SKM-1 (cell line): ENCODE measurements at regions not wholly inside any gene's neighbourhood (a gene's known extent, or its start where the extent isn't known, plus 50 kb on each side); places are given as distances from the start of the nearest gene placed in this dataset.

Source experiments
- DNase-seq: peaks from one replicate; lab custom pipeline; 2025; ENCODE audit not compliant: unreplicated experiment; lab: John Stamatoyannopoulos, UW

DNA sequence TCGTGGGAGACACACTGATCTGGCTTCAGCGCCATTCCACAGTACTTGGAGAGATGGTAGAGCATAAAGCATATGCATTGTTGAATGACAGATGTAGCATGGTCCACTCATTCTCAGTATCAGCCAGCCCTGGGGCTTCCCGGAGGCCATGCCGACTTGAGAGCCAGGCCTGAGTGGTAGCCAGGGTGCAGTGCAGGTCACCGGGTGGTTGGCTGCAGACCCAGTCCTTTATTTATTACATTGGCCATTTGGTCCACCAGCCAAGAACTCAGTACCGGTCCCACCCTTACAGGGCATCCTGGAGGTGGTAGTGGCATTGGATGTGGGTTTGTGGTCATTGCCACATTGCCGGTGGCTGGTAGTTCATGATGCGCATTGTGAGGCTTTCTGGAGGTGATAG is 121.6 kb upstream of the RTL1 start:
- DNase-seq: no peak

- DNase-seq: no peak
Measured at GRCh38 chr14:101025696-101026095, 122.2 kb upstream of the RTL1 start.

GRCh38 chr14:101026341-101026740 is 122.8 kb upstream of the RTL1 start:
- no peak for DNase-seq

GRCh38 chr14:101027291-101027690 is 123.8 kb upstream of the RTL1 start:
- DNase-seq: no peak

GRCh38 chr14:101027966-101028365 is 124.4 kb upstream of the RTL1 start:
- no peak for DNase-seq

- DNase-seq: no peak
Measured at GRCh38 chr14:101028971-101029667, 125.6 kb upstream of the RTL1 start.

DNA sequence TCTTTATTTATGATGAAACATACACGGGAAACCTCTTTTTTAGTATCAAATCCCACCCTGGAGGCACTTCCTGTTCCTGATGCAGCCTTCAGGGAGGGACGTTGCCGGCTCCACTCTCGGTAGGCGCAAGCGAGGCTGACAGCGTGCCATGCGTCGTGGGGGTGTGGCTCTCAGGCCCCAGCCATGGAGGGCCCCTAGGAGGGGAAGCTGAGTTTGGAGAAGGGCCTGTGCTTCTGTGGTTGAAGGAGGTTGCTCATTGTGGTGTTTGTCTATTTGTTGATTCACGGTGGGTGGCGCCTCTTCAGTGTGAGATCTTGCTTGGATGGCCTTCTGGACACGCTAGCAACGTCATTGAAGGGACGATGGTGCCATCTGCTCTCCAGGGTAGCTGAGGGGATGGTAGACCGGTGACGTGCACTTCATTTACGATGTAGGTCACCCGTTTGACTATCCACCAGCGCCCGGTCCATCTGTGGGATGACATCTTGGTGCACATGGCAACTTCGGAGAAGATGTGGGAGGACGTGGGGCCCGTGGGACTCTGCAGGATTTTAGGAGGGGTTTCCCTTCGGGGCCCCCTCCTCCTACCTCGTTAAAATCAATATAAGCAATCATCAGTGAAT is 126.3 kb upstream of the RTL1 start:
- DNase-seq: no peak

- no peak for DNase-seq
Measured at GRCh38 chr14:101030586-101030985, 127.1 kb upstream of the RTL1 start.

DNA sequence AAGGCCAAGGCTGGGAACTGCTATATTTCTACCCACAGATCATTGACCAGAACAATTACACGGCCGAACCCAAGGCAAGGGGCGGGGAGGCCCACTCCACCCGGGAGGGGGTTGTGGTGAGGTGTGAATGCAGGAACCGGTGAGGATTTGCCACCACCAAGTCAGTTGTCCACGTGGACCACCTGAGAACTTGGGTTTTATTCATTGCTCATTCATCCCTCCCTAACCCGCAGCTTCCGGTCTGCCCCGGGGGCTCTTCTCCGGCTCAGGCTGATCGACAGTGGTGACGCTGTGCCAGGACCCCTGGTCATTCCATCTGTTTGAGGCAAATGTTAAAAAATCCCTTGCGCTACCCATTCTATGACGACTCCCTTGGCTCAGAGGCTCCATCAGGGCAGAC is 127.7 kb upstream of the RTL1 start:
- no peak for DNase-seq

GRCh38 chr14:101031721-101032120 is 128.2 kb upstream of the RTL1 start:
- no peak for DNase-seq

DNA sequence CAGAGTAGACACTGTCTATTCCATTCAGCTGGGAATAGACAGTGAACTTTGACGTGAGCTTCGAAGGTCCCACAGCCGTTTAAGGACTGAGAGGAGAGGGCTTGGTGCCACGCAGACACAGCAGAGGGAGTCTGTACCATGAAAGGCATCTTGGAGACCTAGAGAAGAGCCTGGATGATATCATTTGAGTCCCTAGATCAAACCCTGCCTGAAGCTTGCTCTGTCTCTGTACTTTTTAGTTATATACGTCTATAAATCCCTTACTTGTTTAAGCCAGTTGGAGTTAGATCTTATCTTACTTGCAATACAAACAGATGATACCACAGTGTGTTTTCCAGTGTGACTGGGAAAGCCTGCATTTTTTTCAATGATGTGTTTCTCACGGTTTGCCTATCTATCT is 128.9 kb upstream of the RTL1 start:
- no peak for DNase-seq

GRCh38 chr14:101033006-101033405 is 129.5 kb upstream of the RTL1 start:
- DNase-seq: no peak

GRCh38 chr14:101033446-101034165 is 130.1 kb upstream of the RTL1 start:
- DNase-seq: no peak

DNA sequence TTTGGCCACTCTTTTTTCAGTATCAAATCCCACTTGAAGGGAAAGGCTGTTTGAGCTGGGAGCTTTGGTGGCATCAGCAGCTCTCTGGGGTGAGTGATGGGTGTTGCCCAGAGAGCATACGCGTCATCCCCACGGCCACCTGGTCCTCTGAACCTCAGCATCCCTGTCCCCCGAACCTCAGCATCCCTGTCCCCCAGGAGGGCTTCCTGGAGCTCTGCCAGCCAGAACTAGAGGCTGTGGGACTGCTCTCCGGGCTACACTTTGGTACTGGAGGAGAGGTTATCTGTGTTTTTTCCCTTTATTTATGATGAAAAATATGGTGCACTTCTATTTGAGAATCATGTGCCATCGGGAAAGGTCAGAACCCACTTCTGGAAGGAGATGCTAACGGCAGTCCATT is 131.5 kb upstream of the RTL1 start:
- DNase-seq: no peak

DNA sequence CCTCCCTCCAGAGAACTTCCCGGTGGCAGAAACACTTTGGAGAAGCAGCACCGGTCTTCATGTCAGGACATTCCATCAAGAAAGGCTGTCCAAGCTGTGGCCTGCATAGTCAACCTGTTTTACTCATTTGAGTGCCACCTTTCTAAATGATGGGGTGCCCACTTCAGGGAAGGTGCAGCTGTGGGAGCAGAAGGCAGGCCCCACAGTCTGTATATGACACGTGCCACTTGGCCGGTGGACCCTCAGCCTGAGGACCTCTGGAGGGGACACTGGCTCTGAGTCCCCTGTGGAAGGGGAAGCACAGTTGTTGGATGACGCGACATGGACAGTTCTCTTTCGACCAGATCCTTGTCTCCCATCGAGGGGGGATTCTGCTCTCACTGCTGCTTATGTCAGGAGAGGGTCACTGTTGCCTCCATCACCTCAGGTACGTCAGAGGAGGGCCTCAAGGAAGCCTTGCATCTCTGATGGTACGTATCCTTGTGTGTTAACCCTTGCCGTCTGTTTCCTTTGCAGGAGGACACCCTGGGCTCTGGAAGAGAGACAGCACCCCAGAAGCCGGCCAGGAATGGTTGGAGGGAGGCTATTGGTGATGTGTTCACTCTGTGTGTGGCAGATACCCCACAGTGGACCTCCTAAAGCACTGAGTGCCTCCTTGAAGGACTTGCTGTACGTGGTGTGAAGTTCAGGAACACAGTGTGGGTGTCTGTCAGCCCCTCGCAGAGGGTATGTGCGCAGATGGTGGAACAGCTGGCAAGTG is 132.1 kb upstream of the RTL1 start:
- DNase-seq: no peak

- DNase-seq: no peak
Measured at GRCh38 chr14:101037021-101037817, 133.7 kb upstream of the RTL1 start.

DNA sequence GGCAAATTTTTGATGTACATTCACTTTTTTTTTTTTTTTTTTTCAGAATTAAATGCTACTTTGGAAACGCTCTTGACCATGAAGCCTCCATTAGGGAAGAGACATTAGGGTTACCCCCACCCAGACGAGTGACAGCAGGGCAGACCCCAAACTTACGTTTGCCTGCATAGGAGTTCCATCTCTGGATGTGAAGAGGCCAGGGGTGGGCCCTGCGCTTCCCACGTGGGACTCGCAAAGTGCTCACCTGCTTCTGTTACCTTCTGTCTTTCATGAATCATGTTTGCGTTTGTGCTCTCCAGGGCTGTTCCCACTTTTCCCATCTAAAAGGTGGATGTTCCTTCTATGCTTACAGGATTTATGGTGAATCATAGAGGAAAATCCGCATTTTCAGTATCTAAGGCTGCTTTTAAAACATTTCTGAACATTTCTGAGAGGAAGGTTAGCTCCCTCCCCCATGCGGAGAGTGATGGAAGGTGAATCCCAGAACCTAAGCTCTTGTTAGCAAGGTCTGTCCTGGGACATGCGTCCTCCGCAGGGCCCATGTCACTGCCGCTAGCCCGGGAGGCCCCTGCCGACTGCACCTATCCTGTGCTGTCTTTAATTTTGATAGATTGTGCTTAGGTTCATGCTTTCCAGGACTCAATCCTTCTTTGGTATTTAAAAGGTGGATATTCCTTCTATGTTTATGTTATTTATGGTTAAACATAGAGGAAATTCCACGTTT is 135.7 kb upstream of the RTL1 start:
- no peak for DNase-seq

DNA sequence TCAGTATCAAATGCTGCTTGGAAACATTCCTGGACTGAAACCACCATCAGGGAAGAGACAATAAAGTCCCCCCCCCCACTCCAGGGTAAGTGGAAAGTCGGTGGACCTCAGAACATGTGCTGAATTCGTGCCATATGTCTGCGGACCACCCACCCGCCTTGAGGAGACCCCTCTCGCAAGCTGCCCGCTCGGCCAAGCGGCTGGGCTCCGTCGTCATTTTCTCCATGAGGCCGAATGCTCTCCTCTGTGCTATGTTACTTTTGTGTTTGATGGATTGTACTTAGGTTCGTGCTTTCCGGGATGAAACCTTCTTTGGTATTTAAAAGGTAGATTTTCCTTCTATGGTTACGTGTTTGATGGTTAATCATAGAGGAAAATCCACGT is 136.2 kb upstream of the RTL1 start:
- no peak for DNase-seq

- DNase-seq: no peak
Measured at GRCh38 chr14:101040538-101041442, 137.3 kb upstream of the RTL1 start.
